Activated B cell treated with CpG ODN at 0.5 μM for 24 hours (primary cell): ENCODE measurements at regions not wholly inside any gene's neighbourhood (a gene's known extent, or its start where the extent isn't known, plus 50 kb on each side); places are given as distances from the start of the nearest gene placed in this dataset.

Experiments used
- ATAC-seq: fragments of 200-7000 bp; cut with Tn5 transposase; one replicate; pipeline ENCODE4 v1.10.0; 2021; ENCODE audit warnings: low read depth, mild to moderate bottlenecking, moderate library complexity
- CTCF ChIA-PET: fragments of 350-600 bp; sonication (Branson Sonifier 250); formaldehyde crosslinking; loops from one replicate; lab custom pipeline; 2021; ENCODE audit warnings: antibody characterized with exemption; lab: Charles Lee
- POLR2A ChIA-PET: fragments of 350-600 bp; sonication (Branson Sonifier 250); formaldehyde crosslinking; loops from one replicate; lab custom pipeline; 2021; ENCODE audit warnings: antibody characterized with exemption; lab: Charles Lee
- DNase-seq: peaks from one replicate; pipeline ENCODE4 v3.0.0; 2022
- H3K27ac Mint-ChIP-seq: one replicate; pipeline ENCODE4 v1.8.0; 2020; ENCODE audit warnings: mixed read lengths
- H3K27me3 Mint-ChIP-seq: one replicate; pipeline ENCODE4 v1.8.0; 2021; ENCODE audit warnings: mixed read lengths
- H3K36me3 Mint-ChIP-seq: one replicate; pipeline ENCODE4 v1.8.0; 2021; ENCODE audit warnings: low read depth, mixed read lengths
- H3K4me1 Mint-ChIP-seq: one replicate; pipeline ENCODE4 v1.8.0; 2021; ENCODE audit warnings: mixed read lengths
- H3K4me3 Mint-ChIP-seq: one replicate; pipeline ENCODE4 v1.8.0; 2020; ENCODE audit warnings: mild to moderate bottlenecking, mixed read lengths
- H3K9me3 Mint-ChIP-seq: one replicate; pipeline ENCODE4 v1.8.0; 2020; ENCODE audit warnings: mixed read lengths
- intact Hi-C: fragments of 100-400 bp; cut with micrococcal nuclease; formaldehyde crosslinking; loops from one replicate; pipeline ENCODE4 v1.15.1; 2024
- TF ChIP-seq, protein P1 (sequence below): fragments of 200-600 bp; IDR thresholded peaks from one replicate; pipeline ENCODE4 v1.8.0; 2022; ENCODE audit warnings: antibody characterized with exemption, mild to moderate bottlenecking

DNA sequence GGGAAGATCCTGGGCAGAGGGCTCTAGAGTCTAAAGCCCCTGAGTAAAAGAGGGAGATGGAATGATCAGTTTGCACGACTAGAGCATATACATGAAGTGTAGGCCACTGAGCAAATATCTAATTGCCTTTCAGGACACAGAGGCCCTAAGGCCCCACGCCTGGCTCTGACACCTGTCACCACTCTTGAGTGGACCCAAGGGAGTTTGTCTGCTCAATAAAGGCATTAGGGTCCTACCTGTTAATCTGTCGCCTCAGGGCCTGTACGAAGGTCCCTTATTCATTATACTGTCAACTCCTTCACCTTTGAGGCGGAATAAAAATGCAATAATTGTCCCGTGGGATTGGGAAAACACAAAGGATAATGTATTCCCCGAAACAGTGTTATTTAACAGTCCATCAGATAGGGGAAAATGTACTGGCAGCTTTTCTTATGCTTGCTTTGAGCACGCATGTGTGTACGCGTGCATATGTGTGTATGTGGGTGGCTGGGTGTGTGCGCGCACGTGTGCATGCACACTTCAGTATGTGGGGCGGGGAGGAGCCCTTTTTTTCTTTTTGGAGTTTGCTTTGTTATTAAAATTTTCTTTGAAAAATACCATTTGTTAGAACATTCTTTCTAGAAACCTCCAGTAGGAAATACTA lies 161.8 kb upstream of the SERP2 start:
- Mint-ChIP-seq H3K27me3 (peaks cover 9% of the 10 kb centered on the region), H3K9me3 (no peaks in the 10 kb centered on the region), H3K4me1 (no peaks in the 10 kb centered on the region), H3K36me3 (no peaks in the 10 kb centered on the region), H3K4me3 (no peak overlapping the region), H3K27ac (no peak overlapping the region)
- DNase-seq (no peak), ATAC-seq (no peak)
- TF ChIP-seq, protein P1, sequence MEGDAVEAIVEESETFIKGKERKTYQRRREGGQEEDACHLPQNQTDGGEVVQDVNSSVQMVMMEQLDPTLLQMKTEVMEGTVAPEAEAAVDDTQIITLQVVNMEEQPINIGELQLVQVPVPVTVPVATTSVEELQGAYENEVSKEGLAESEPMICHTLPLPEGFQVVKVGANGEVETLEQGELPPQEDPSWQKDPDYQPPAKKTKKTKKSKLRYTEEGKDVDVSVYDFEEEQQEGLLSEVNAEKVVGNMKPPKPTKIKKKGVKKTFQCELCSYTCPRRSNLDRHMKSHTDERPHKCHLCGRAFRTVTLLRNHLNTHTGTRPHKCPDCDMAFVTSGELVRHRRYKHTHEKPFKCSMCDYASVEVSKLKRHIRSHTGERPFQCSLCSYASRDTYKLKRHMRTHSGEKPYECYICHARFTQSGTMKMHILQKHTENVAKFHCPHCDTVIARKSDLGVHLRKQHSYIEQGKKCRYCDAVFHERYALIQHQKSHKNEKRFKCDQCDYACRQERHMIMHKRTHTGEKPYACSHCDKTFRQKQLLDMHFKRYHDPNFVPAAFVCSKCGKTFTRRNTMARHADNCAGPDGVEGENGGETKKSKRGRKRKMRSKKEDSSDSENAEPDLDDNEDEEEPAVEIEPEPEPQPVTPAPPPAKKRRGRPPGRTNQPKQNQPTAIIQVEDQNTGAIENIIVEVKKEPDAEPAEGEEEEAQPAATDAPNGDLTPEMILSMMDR = no peak
- intact Hi-C loops = no loop called here
- POLR2A ChIA-PET = no interaction called here
- CTCF ChIA-PET = no interaction called here

DNA sequence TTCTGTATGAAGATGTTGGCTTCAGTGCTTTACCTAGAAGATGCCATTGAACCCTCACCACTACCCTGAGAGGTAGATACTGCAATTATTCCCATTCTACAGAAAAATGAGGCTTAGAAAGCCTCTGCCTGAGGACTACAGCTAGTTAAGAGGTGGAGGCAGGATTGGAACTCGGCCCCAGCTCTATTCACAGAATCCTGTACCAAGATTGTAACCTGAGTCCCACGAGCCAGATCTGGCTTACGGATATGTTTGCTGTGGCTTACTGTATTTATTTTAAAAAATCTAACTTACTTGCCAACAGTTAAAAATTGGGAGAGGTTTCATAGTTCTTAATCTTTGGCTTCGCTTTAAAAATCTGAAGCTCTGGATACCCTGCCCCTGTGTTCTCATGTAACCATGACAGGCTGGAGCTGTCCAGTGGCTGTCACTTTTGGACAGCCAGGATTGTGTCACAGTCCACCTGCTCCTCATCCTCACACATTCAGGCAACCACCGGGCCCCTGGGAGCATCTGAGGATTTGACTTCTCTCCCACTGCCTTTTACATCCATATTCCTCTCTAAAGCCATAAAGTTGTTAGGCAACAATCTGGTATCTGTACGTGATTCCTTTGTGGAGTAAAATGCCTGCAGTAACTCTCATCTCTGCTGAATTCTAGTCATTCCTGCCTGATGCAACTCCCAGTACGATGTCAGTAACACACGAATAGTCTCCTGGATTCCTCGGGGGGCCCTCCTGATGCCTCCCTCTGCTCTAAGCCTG lies 160.8 kb upstream of the SERP2 start:
- intact Hi-C loops = no loop called here
- Mint-ChIP-seq H3K9me3 (no peaks in the 10 kb centered on the region), H3K36me3 (no peaks in the 10 kb centered on the region), H3K4me1 (no peaks in the 10 kb centered on the region), H3K4me3 (no peak overlapping the region), H3K27ac (no peak overlapping the region), H3K27me3 (peaks cover 9% of the 10 kb centered on the region)
- TF ChIP-seq, protein P1 = no peak
- DNase-seq (no peak), ATAC-seq (no peak)
- ChIA-PET CTCF (no interaction called here), POLR2A (no interaction called here)

DNA sequence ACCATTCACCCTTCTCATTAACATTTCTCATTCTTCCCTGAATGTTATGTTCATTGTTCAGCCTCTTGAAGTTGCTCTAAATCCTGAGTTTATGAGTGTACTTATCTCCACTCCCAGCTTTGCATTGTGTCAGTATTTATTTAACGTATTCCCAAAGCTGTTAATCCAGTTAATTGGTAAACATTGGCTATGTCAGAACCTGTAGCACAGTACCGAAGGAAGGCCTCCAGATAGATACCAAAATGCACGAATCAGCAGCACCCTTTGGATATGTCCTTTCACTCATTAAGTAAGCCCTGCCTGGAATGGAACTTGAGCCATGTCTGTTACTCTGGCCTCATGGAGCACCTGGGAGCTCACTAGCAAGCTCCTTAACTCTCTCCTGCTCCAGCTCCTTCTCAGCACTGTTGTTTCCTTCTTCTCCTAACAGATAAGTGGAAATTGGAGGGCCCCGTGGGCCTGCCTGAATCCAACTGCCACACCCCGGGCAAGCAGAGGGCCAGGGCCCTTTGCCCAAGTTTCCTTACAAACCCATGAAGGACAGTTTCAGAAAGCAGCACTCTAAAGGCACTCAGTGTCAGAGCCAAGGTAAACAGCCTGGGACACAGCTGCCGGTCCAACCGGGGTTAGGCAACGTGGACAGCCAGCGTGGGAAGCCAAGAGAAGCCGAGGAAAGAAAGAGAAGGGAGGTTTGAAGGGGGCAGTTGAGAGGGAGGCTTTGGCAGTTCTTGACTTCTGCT lies 155.0 kb upstream of the SERP2 start:
- POLR2A ChIA-PET = no interaction called here
- CTCF ChIA-PET = no interaction called here
- ATAC-seq (no peak), DNase-seq (no peak)
- intact Hi-C loops = no loop called here
- H3K27ac Mint-ChIP-seq = no peak overlapping the region
- H3K36me3 Mint-ChIP-seq = no peaks in the 10 kb centered on the region
- H3K9me3 Mint-ChIP-seq = no peaks in the 10 kb centered on the region
- TF ChIP-seq, protein P1 = no peak
- H3K4me1 Mint-ChIP-seq = no peaks in the 10 kb centered on the region
- peaks cover 13% of the 10 kb centered on the region for H3K27me3 Mint-ChIP-seq
- no peak overlapping the region for H3K4me3 Mint-ChIP-seq

DNA sequence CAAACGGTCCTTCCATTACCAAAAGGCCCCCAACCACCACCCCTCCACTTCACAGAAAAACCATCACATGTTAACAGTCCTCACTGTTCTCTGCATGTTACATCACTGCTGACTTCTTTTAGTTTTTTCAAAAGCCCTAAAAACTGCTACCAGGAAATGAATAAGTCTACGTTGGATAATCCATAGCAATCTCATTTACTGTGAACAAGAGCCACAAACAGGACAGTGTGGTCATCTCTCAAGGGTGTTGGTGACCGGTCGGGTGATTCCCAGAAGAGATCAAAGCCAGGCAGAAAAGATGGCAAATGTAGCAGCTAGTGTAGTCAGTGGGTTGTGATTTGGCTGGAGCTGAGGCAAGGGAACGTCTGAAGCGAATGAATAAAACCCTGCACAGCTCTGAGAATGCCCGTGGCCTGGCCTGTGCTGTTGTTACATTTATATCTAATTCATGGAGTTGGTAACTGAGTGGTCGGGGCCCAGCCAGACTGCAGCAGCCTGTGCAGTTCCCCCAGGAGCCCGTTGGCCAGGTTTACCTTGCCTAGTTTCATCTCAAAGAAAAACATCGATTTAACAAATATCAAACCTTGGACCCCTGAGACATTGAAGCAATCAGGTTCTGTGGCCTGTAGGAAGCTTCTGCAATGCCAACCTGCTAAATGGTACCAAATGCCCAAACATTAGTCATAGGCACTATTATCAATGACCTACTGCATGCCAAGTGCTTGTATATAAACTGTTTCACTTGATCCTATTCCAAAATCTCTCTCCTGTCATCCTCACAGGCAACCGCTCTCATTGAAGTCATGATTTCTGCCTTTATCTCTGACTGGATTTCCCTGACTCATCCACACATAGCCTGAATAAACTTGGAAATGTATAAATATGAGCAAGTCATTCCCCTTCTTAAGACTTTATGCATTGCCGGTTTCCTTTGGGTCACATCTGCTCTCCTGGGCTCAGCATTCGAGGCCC lies 153.8 kb upstream of the SERP2 start:
- Mint-ChIP-seq H3K36me3 (no peaks in the 10 kb centered on the region), H3K4me1 (no peaks in the 10 kb centered on the region), H3K9me3 (no peaks in the 10 kb centered on the region), H3K4me3 (no peak overlapping the region), H3K27ac (no peak overlapping the region), H3K27me3 (peaks cover 13% of the 10 kb centered on the region)
- ChIA-PET POLR2A (no interaction called here), CTCF (no interaction called here)
- intact Hi-C loops = no loop called here
- TF ChIP-seq, protein P1 = no peak
- DNase-seq = no peak
- no peak for ATAC-seq
